PC-9 (cell line): ENCODE measurements at regions not wholly inside any gene's neighbourhood (a gene's known extent, or its start where the extent isn't known, plus 50 kb on each side); places are given as distances from the start of the nearest gene placed in this dataset.

Experiments used
- BruUV-seq: library from RNA; stranded (reverse); fragments of 400-500 nt; replicated peaks from 2 replicates; lab custom pipeline; 2021; lab: Mats Ljungman, UMichigan
- CTCF ChIA-PET: fragments of 300-600 bp; sonication (Branson Sonifier 250); formaldehyde crosslinking; loops from one replicate; lab custom pipeline; 2022; ENCODE audit warnings: antibody characterized with exemption; lab: Charles Lee
- POLR2A ChIA-PET: fragments of 300-600 bp; sonication (Branson Sonifier 250); formaldehyde crosslinking; loops from one replicate; lab custom pipeline; 2022; ENCODE audit warnings: antibody characterized with exemption; ENCODE audit not compliant: unreplicated experiment; lab: Charles Lee
- DNase-seq, 2 experiments: peaks; one replicate each; pipeline versions ENCODE4 v3.0.0 to v3.0.0-alpha.2; 2015 to 2022; ENCODE audit warnings: mixed read lengths in 1 of 2
- H2AFZ ChIP-seq: fragments of 200-600 bp; sonication (generic); 2 replicates; pipeline ENCODE4 v1.8.1; 2017; ENCODE audit warnings: antibody characterized with exemption
- H3F3A ChIP-seq: fragments of 200-600 bp; sonication (generic); 2 replicates; pipeline ENCODE4 v1.8.1; 2017; ENCODE audit warnings: antibody characterized with exemption, mild to moderate bottlenecking, low read depth; ENCODE audit not compliant: insufficient read depth
- H3K27ac ChIP-seq: fragments of 200-600 bp; sonication (generic); 2 replicates; pipeline ENCODE4 v1.6.1; 2016; ENCODE audit warnings: mixed run types
- H3K27me3 ChIP-seq: fragments of 200-600 bp; sonication (generic); 2 replicates; pipeline ENCODE4 v1.6.1; 2016; ENCODE audit warnings: low read depth, mixed run types; ENCODE audit not compliant: insufficient read depth
- H3K36me3 ChIP-seq: fragments of 200-600 bp; sonication (generic); 2 replicates; pipeline ENCODE4 v1.6.1; 2016; ENCODE audit warnings: low read depth, mixed run types
- H3K4me1 ChIP-seq: fragments of 200-600 bp; sonication (generic); replicated peaks from 2 replicates; pipeline ENCODE4 v1.6.1; 2016; ENCODE audit warnings: mixed run types; ENCODE audit not compliant: insufficient read depth
- H3K4me2 ChIP-seq: fragments of 200-600 bp; sonication (generic); 2 replicates; pipeline ENCODE4 v1.6.1; 2017; ENCODE audit warnings: mixed run types
- H3K4me3 ChIP-seq: fragments of 200-600 bp; sonication (generic); 2 replicates; pipeline ENCODE4 v1.6.1; 2016; ENCODE audit warnings: mixed run types
- H3K79me2 ChIP-seq: fragments of 200-600 bp; sonication (generic); 2 replicates; pipeline ENCODE4 v1.6.1; 2017; ENCODE audit warnings: low read depth, mixed run types
- H3K9me2 ChIP-seq: fragments of 200-600 bp; sonication (generic); 2 replicates; pipeline ENCODE4 v1.8.1; 2017; ENCODE audit warnings: mild to moderate bottlenecking; ENCODE audit not compliant: insufficient read depth
- H3K9me3 ChIP-seq: fragments of 200-600 bp; sonication (generic); 2 replicates; pipeline ENCODE4 v1.8.1; 2016; ENCODE audit warnings: low read depth; ENCODE audit not compliant: insufficient read depth
- H4K20me1 ChIP-seq: fragments of 200-600 bp; sonication (generic); 2 replicates; pipeline ENCODE4 v1.8.1; 2017; ENCODE audit not compliant: insufficient read depth
- EZH2 ChIP-seq: fragments of 200-600 bp; sonication (generic); IDR thresholded peaks from 2 replicates; pipeline ENCODE4 v1.8.0; 2017; ENCODE audit warnings: antibody characterized with exemption, low read depth
- intact Hi-C: fragments of 100-400 bp; cut with micrococcal nuclease; formaldehyde crosslinking; loops from one replicate; pipeline ENCODE4 v1.10.0; 2022; ENCODE audit not compliant: unreplicated experiment
- TF ChIP-seq, protein P1 (sequence below): fragments of 200-600 bp; sonication (generic); conservative IDR thresholded peaks from 2 replicates; pipeline ENCODE4 v1.6.1; 2017; ENCODE audit warnings: mixed run types, antibody characterized with exemption, mild to moderate bottlenecking, moderate library complexity

DNA sequence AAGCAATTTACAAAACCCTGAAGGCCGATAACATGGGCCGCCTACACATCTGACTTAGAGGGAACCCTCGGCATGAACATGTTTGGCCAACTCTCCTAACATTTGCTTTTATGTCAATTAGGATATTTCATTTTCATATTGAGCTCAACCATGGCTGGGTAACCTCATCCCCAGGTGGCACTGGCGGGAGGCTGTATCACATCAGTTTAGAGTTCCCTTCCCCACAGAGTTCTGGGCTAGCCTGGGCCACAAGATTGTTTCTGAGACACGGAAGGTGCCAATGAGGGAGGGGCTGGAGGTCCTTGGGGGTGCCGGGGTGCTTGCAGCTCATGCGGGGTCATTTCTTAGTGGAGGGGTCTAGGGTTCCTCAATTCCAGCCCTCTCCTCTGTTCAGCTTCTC is 386.5 kb upstream of the MKI67 start:
- Histone ChIP-seq H2AFZ (no peak overlapping the region), H3K27ac (no peak overlapping the region), H3K4me3 (no peak overlapping the region), H4K20me1 (no peaks in the 10 kb centered on the region), H3K4me1 (no peaks in the 10 kb centered on the region), H3K9me3 (no peaks in the 10 kb centered on the region), H3K9me2 (no peaks in the 10 kb centered on the region), H3K36me3 (no peaks in the 10 kb centered on the region), H3K79me2 (no peaks in the 10 kb centered on the region), H3F3A (no peaks in the 10 kb centered on the region), H3K4me2 (no peak overlapping the region), H3K27me3 (peaks cover 41% of the 10 kb centered on the region; the same call in 1 of the 2 replicates)
- BruUV-seq = no TSS peak
- ChIA-PET POLR2A (no interaction called here), CTCF (no interaction called here)
- intact Hi-C loops = no loop called here
- no peak for DNase-seq
- TF ChIP-seq, protein P1, sequence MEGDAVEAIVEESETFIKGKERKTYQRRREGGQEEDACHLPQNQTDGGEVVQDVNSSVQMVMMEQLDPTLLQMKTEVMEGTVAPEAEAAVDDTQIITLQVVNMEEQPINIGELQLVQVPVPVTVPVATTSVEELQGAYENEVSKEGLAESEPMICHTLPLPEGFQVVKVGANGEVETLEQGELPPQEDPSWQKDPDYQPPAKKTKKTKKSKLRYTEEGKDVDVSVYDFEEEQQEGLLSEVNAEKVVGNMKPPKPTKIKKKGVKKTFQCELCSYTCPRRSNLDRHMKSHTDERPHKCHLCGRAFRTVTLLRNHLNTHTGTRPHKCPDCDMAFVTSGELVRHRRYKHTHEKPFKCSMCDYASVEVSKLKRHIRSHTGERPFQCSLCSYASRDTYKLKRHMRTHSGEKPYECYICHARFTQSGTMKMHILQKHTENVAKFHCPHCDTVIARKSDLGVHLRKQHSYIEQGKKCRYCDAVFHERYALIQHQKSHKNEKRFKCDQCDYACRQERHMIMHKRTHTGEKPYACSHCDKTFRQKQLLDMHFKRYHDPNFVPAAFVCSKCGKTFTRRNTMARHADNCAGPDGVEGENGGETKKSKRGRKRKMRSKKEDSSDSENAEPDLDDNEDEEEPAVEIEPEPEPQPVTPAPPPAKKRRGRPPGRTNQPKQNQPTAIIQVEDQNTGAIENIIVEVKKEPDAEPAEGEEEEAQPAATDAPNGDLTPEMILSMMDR = no peak
- no peak for TF ChIP-seq EZH2

DNA sequence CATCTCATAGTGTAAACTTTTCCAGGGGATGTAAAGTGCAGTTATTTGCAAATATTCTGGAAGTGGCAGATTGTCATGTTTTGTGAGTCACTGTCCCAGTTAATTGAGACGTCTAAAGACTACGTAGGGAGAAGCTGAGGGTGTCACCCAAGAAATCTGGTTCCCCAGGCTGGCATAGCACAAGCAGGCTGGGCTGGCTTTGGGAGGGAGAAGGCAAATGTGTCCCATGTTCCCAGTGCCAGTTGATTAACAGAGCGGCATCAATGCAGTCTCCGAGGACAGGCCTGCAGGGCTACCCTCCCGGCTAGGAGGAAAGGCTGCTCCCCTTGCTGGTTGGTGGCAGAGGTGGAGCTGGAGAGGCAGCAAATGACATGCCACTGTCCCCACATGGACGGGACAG is 388.3 kb upstream of the MKI67 start:
- no peaks in the 10 kb centered on the region for H3K9me3 ChIP-seq
- no peaks in the 10 kb centered on the region for H3F3A ChIP-seq
- intact Hi-C loops = no loop called here
- no peak overlapping the region for H2AFZ ChIP-seq
- H3K9me2 ChIP-seq = no peaks in the 10 kb centered on the region
- no peaks in the 10 kb centered on the region for H3K79me2 ChIP-seq
- H3K27me3 ChIP-seq = peaks cover 52% of the 10 kb centered on the region
- DNase-seq = no peak
- no peak overlapping the region for H3K4me3 ChIP-seq
- no TSS peak for BruUV-seq
- no peaks in the 10 kb centered on the region for H4K20me1 ChIP-seq
- H3K4me2 ChIP-seq = no peak overlapping the region
- TF ChIP-seq, protein P1 = no peak
- no peak for TF ChIP-seq EZH2
- POLR2A ChIA-PET = no interaction called here
- no peaks in the 10 kb centered on the region for H3K36me3 ChIP-seq
- H3K27ac ChIP-seq = no peak overlapping the region
- CTCF ChIA-PET = no interaction called here
- H3K4me1 ChIP-seq = no peaks in the 10 kb centered on the region

DNA sequence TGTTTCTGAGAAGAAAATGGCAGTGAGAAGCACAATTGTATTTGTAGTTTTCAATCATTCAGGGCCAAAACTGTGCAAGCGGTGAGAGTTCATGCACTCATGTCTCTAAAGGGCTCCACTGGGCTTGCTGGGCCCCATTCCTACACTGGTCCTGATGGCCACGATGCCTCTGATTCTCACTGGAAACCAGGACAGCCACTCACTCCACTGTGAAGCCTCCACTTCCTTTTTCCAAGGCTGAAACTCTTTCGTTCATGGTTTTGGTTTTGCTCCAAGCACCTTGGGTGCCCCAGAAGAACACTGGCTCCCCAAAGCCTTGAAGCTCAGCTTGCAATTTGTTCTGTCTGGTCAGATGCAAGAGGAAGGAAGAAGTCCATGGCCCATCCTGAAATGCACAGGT is 390.0 kb upstream of the MKI67 start:
- H2AFZ ChIP-seq = no peak overlapping the region
- H3K9me3 ChIP-seq = no peaks in the 10 kb centered on the region
- H3K36me3 ChIP-seq = no peaks in the 10 kb centered on the region
- TF ChIP-seq, protein P1 = no peak
- TF ChIP-seq EZH2 = no peak
- BruUV-seq = no TSS peak
- ChIA-PET POLR2A (no interaction called here), CTCF (no interaction called here)
- no peak overlapping the region for H3K4me2 ChIP-seq
- intact Hi-C loops = no loop called here
- H3K4me1 ChIP-seq = no peaks in the 10 kb centered on the region
- H3K27me3 ChIP-seq = peaks cover 46% of the 10 kb centered on the region
- no peaks in the 10 kb centered on the region for H3K9me2 ChIP-seq
- no peaks in the 10 kb centered on the region for H3K79me2 ChIP-seq
- no peak for DNase-seq
- H4K20me1 ChIP-seq = no peaks in the 10 kb centered on the region
- no peaks in the 10 kb centered on the region for H3F3A ChIP-seq
- H3K27ac ChIP-seq = no peak overlapping the region
- no peak overlapping the region for H3K4me3 ChIP-seq
